ENCODE measurements at regions not wholly inside any gene's neighbourhood (a gene's known extent, or its start where the extent isn't known, plus 50 kb on each side); places are given as distances from the start of the nearest gene placed in this dataset.
"Not testable (repeated sequence)": the region's sequence is repeated elsewhere in the genome, so short reads cannot be mapped to it uniquely, and the experiment has no call there.

- H3K9me3 Mint-ChIP-seq; H3K27ac Mint-ChIP-seq; H3K4me3 Mint-ChIP-seq; H3K36me3 Mint-ChIP-seq (ENCODE audit: low read depth); H3K4me1 Mint-ChIP-seq (ENCODE audit: low read depth): not testable (repeated sequence)
- H3K27me3 Mint-ChIP-seq: peaks cover 11% of the 10 kb centered on the region
Observed at GRCh38 chr20:48516196-48516595, 311.6 kb downstream of the PREX1 start.

DNA sequence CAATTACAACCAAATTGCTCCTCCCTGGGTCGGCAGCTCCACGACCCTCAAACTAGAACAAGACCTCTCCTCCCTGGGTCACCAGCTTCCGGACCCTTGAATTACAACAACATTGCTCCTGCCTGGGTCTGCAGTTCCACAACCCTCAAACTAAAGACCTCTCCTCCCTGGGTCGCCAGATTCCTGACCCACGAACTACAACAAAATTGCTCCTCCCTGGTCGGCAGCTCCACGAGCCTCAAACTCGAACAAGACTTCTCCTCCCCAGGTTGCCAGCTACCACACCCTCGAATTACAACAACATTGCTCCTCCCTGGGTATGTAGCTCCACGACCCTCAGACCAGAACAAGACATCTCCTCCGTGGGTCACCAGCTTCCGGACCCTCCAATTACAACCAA lies 313.2 kb downstream of the PREX1 start:
- not testable (repeated sequence) for H3K9me3 Mint-ChIP-seq; H3K4me3 Mint-ChIP-seq; H3K27ac Mint-ChIP-seq; H3K4me1 Mint-ChIP-seq (ENCODE audit: low read depth); H3K36me3 Mint-ChIP-seq (ENCODE audit: low read depth)
- peaks cover 11% of the 10 kb centered on the region for H3K27me3 Mint-ChIP-seq

DNA sequence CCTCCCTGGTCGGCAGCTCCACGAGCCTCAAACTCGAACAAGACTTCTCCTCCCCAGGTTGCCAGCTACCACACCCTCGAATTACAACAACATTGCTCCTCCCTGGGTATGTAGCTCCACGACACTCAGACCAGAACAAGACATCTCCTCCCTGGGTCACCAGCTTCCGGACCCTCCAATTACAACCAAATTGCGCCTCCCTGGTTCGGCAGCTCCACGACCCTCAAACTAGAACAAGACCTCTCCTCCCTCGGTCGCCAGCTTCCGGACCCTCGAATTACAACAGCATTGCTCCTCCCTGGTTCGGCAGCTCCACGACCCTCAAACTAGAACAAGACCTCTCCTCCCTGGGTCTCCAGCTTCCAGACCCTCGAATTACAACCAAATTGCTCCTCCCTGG lies 315.3 kb downstream of the PREX1 start:
- H3K4me1 Mint-ChIP-seq (ENCODE audit: low read depth); H3K4me3 Mint-ChIP-seq; H3K36me3 Mint-ChIP-seq (ENCODE audit: low read depth); H3K9me3 Mint-ChIP-seq; H3K27ac Mint-ChIP-seq: not testable (repeated sequence)
- H3K27me3 Mint-ChIP-seq: peaks cover 11% of the 10 kb centered on the region

DNA sequence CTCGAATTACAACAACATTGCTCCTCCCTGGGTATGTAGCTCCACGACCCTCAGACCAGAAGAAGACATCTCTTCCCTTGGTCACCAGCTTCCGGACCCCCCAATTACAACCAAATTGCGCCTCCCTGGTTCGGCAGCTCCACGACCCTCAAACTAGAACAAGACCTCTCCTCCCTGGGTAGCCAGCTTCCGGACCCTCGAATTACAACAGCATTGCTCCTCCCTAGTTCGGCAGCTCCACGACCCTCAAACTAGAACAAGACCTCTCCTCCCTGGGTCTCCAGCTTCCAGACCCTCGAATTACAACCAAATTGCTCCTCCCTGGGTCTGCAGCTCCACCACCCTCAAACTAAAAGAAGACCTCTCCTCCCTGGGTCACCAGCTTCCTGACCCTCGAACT lies 322.7 kb downstream of the PREX1 start:
- not testable (repeated sequence) for H3K36me3 Mint-ChIP-seq (ENCODE audit: low read depth); H3K9me3 Mint-ChIP-seq; H3K4me3 Mint-ChIP-seq; H3K27me3 Mint-ChIP-seq; H3K4me1 Mint-ChIP-seq (ENCODE audit: low read depth); H3K27ac Mint-ChIP-seq

- no peaks in the 10 kb centered on the region for H3K36me3 Mint-ChIP-seq (ENCODE audit: low read depth)
- H3K4me1 Mint-ChIP-seq (ENCODE audit: low read depth): no peaks in the 10 kb centered on the region
- no peak overlapping the region for H3K4me3 Mint-ChIP-seq
- no peak overlapping the region for H3K27ac Mint-ChIP-seq
- no peaks in the 10 kb centered on the region for H3K9me3 Mint-ChIP-seq
- H3K27me3 Mint-ChIP-seq: no peaks in the 10 kb centered on the region
Observed at GRCh38 chr20:48503166-48503815, 324.5 kb downstream of the PREX1 start.

DNA sequence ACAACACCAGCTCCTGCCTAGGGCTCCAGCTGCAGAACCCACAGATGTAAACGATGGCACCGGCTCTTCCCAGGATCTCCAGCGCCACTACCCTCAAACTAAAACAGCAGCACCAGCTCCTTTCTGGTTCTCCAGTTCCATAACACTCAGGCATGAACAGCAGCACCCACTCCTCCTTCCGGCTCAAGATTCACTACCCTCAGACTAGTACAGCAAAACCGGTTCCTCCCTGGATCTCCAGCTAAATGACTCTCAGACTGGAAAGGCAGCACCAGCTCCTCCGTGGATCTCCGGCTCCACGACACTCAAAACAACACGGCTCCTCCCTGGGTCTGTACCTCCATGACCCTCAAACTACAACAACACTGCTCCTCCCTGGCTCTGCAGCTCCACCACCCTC lies 325.0 kb downstream of the PREX1 start:
- Mint-ChIP-seq H3K4me1 (ENCODE audit: low read depth) (no peaks in the 10 kb centered on the region), H3K27ac (no peak overlapping the region), H3K27me3 (no peaks in the 10 kb centered on the region), H3K36me3 (ENCODE audit: low read depth) (no peaks in the 10 kb centered on the region), H3K4me3 (no peak overlapping the region), H3K9me3 (no peaks in the 10 kb centered on the region)

DNA sequence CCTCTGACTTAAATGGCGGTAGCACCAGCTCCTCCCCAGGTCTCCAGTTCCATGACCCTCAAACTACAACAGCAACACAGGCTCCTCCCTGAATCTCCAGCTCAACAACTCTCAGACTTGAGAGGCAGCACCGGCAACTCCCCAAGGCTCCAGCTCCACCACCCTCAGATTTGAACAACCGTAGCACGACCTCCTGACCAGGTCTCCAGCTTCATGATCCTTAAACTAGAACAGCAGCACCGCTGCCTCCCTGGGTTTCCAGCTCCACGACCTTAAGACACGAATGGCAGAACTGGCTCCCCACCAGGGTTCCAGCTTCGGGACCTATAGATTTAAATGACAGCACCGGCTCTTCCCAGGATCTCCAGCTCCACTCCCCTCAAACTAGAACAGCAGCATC lies 325.8 kb downstream of the PREX1 start:
- Mint-ChIP-seq H3K9me3 (no peaks in the 10 kb centered on the region), H3K27ac (no peak overlapping the region), H3K4me3 (no peak overlapping the region), H3K27me3 (no peaks in the 10 kb centered on the region), H3K36me3 (ENCODE audit: low read depth) (no peaks in the 10 kb centered on the region), H3K4me1 (ENCODE audit: low read depth) (no peaks in the 10 kb centered on the region)

DNA sequence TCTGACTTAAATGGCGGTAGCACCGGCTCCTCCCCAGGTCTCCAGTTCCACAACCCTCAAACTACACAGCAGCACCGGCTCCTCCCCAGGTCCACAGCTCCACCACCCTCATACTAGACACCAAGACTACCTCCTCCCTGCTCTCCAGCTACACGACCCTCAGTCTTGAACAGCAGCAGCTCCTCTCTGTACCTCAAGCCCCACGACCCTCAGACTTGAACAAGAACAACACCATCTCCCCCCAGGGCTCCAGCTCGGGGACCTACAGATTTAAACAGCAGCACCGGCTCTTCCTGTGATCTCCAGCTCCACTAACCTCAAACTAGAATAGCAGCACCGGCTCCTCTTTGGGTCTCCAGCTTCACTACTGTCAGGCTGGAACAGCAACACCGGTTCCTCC lies 326.9 kb downstream of the PREX1 start:
- not testable (repeated sequence) for H3K27ac Mint-ChIP-seq; H3K9me3 Mint-ChIP-seq; H3K27me3 Mint-ChIP-seq; H3K4me1 Mint-ChIP-seq (ENCODE audit: low read depth); H3K36me3 Mint-ChIP-seq (ENCODE audit: low read depth); H3K4me3 Mint-ChIP-seq

GRCh38 chr20:48498939-48499338 lies 328.9 kb downstream of the PREX1 start:
- not testable (repeated sequence) for H3K4me1 Mint-ChIP-seq (ENCODE audit: low read depth); H3K27ac Mint-ChIP-seq; H3K4me3 Mint-ChIP-seq; H3K9me3 Mint-ChIP-seq; H3K36me3 Mint-ChIP-seq (ENCODE audit: low read depth); H3K27me3 Mint-ChIP-seq

DNA sequence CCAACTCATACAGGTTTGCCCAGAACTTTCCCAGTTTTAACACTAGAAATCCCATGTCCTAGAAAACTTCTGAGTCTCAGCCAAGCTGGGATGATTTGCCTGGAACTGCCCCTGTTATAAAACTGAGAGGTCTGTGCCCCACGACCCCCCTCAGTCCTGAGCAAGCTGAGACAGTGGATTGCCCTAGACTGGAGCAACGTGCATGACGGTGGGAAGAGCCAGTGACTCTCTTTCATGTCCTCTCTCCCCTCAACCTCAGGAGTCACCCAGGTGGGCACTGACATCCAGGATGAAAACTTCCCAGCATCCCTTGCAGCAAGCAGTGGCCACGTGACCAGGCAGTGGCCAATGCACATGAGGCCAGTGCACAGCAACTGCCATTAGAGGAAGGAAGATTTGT lies 329.7 kb downstream of the PREX1 start:
- H3K27me3 Mint-ChIP-seq; H3K27ac Mint-ChIP-seq; H3K4me1 Mint-ChIP-seq (ENCODE audit: low read depth); H3K36me3 Mint-ChIP-seq (ENCODE audit: low read depth); H3K9me3 Mint-ChIP-seq; H3K4me3 Mint-ChIP-seq: not testable (repeated sequence)

DNA sequence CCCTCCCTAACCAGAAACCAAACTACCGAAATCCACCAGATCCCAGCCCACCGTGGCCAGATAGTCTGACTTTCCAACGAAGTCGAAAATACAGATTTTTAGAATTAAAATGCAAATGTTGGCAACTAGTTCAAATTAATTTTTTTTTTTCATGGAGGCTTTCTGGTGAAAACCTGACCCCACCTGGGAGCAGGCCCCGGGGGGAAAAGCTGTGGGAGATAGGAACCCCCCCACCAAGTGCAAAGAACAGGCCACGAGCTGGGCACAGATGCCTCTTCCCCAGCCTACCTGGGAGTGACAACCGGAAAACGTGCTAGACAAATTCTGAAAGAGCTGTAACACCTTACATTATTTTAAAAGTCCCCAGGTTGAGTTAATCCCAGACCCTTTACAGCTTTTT lies 333.8 kb downstream of the PREX1 start:
- Mint-ChIP-seq H3K4me3 (no peak overlapping the region), H3K27me3 (no peaks in the 10 kb centered on the region), H3K36me3 (ENCODE audit: low read depth) (no peaks in the 10 kb centered on the region), H3K9me3 (no peaks in the 10 kb centered on the region), H3K4me1 (ENCODE audit: low read depth) (no peaks in the 10 kb centered on the region), H3K27ac (no peak overlapping the region)

DNA sequence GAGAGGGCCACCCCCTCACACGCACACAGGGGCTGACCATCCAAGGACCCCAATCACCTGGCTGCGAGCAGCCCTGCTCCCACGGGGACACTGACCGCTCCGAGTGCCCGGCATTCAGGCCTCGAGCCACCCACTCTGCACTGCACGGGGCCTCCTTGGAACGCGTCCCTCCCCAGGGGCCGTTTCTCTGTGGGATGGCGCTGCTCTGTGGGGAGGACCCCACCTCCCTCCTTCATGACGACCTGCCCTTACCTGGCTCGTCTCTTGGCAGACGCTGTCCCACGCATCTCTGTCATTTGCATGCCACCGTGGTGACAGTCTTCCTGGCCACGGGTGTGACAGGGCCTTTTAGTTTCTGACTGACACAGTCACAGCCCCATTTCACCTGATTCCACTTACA lies 334.5 kb downstream of the PREX1 start:
- not testable (repeated sequence) for H3K27ac Mint-ChIP-seq; H3K4me1 Mint-ChIP-seq (ENCODE audit: low read depth); H3K36me3 Mint-ChIP-seq (ENCODE audit: low read depth); H3K27me3 Mint-ChIP-seq; H3K4me3 Mint-ChIP-seq; H3K9me3 Mint-ChIP-seq

DNA sequence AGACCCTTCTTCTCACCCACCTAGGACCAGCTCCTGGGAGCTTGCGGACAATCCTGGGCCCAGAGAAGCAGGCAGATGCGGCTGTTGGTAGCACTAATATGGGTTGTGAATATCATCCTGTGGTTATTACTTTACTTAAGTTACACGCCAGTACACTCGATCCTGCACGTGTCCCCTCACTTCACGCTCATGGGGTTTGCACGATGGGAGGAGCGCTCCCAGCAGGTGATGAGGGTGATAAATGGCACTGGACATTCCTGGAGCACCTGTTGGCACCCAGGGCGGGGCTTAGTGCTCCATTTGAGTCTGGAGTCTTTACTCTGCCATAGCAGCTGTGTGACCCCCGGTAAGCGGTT lies 335.1 kb downstream of the PREX1 start:
- no peak overlapping the region for H3K27ac Mint-ChIP-seq
- H3K4me3 Mint-ChIP-seq: no peak overlapping the region
- H3K27me3 Mint-ChIP-seq: no peaks in the 10 kb centered on the region
- H3K36me3 Mint-ChIP-seq (ENCODE audit: low read depth): no peaks in the 10 kb centered on the region
- H3K9me3 Mint-ChIP-seq: no peaks in the 10 kb centered on the region
- no peaks in the 10 kb centered on the region for H3K4me1 Mint-ChIP-seq (ENCODE audit: low read depth)

- H3K27ac Mint-ChIP-seq: no peak overlapping the region
- no peaks in the 10 kb centered on the region for H3K9me3 Mint-ChIP-seq
Observed at GRCh38 chr20:48492015-48492714, 335.6 kb downstream of the PREX1 start.

GRCh38 chr20:48490961-48491831 lies 336.6 kb downstream of the PREX1 start:
- Mint-ChIP-seq H3K4me3 (no peak overlapping the region), H3K27ac (no peak overlapping the region), H3K4me1 (ENCODE audit: low read depth) (no peaks in the 10 kb centered on the region), H3K9me3 (no peaks in the 10 kb centered on the region), H3K27me3 (peaks cover 4% of the 10 kb centered on the region), H3K36me3 (ENCODE audit: low read depth) (no peaks in the 10 kb centered on the region)

More at GRCh38 chr20:48492015-48492714, 335.6 kb downstream of the PREX1 start:
- H3K4me1 Mint-ChIP-seq (ENCODE audit: low read depth): no peaks in the 10 kb centered on the region
- H3K4me3 Mint-ChIP-seq: no peak overlapping the region
- no peaks in the 10 kb centered on the region for H3K27me3 Mint-ChIP-seq
- no peaks in the 10 kb centered on the region for H3K36me3 Mint-ChIP-seq (ENCODE audit: low read depth)
